GM12878 (cell line): ENCODE measurements at regions not wholly inside any gene's neighbourhood (a gene's known extent, or its start where the extent isn't known, plus 50 kb on each side); places are given as distances from the start of the nearest gene placed in this dataset.

ENCODE experiments used
- ATAC-seq: fragments of 200-7000 bp; cut with Tn5 transposase; 3 replicates; pipeline ENCODE4 v1.9.1; 2020; ENCODE audit warnings: mild to moderate bottlenecking, moderate library complexity
- BruUV-seq: library from RNA; stranded (reverse); fragments of 400-500 nt; replicated peaks from 2 replicates; lab custom pipeline; 2021; lab: Mats Ljungman, UMichigan
- CTCF ChIA-PET: fragments of 300-600 bp; sonication (Branson Sonifier 250); formaldehyde crosslinking; extraction: SDS; loops from one replicate; lab custom pipeline; 2021; ENCODE audit warnings: inconsistent platforms; lab: Yijun Ruan, JAX
- POLR2A ChIA-PET: fragments of 350-600 bp; formaldehyde crosslinking; extraction: SDS; loops from one replicate; lab custom pipeline; 2021; ENCODE audit warnings: inconsistent platforms; lab: Charles Lee
- RAD21 ChIA-PET: fragments of 300-600 bp; sonication (Branson Sonifier 250); formaldehyde crosslinking; loops from one replicate; lab custom pipeline; 2023; ENCODE audit warnings: antibody characterized with exemption; ENCODE audit not compliant: unreplicated experiment; lab: Charles Lee
- SMC1A ChIA-PET: fragments of 300-600 bp; sonication (Branson Sonifier 250); formaldehyde crosslinking; loops from one replicate; lab custom pipeline; 2023; ENCODE audit not compliant: unreplicated experiment, uncharacterized antibody; lab: Charles Lee
- DNase-seq: peaks from one replicate; pipeline ENCODE4 v3.0.0-alpha.2; 2011; ENCODE audit warnings: low read depth, low spot score
- FAIRE-seq: peaks from 3 replicates; lab custom pipeline; 2011; peaks lifted over from hg19 to GRCh38; lab: Jason Lieb, UNC
- H2AFZ ChIP-seq: 2 replicates; pipeline ENCODE4 v1.6.0; 2011; ENCODE audit warnings: low read depth, low read length, control low read depth; ENCODE audit not compliant: control insufficient read depth
- H3K27ac ChIP-seq: 2 replicates; pipeline ENCODE4 v1.5.1; 2011; ENCODE audit warnings: control low read depth; ENCODE audit not compliant: control insufficient read depth, insufficient read depth
- H3K27me3 ChIP-seq, 2 experiments: replicated peaks in 1 of 2; 2 replicates each; pipeline versions ENCODE4 v1.6.0 to v1.6.1; 2011; ENCODE audit warnings: low read length in 1 of 2; ENCODE audit not compliant: control insufficient read depth in 2 of 2, insufficient read depth in 2 of 2
- H3K36me3 ChIP-seq, 2 experiments: 2 replicates each; pipeline ENCODE4 v1.5.1; 2011; ENCODE audit warnings: low read length in 1 of 2; ENCODE audit not compliant: control insufficient read depth in 2 of 2, insufficient read depth in 2 of 2
- H3K4me1 ChIP-seq: 2 replicates; pipeline ENCODE4 v1.6.1; 2011; ENCODE audit warnings: mild to moderate bottlenecking, low read length, moderate library complexity, mixed read lengths; ENCODE audit not compliant: control insufficient read depth, insufficient read depth
- H3K4me2 ChIP-seq: 2 replicates; pipeline ENCODE4 v1.6.0; 2011; ENCODE audit warnings: control low read depth; ENCODE audit not compliant: control insufficient read depth, insufficient read depth
- H3K4me3 ChIP-seq: fragments of 200-600 bp; sonication (generic); 2 replicates; pipeline ENCODE4 v1.5.1; 2016
- H3K79me2 ChIP-seq: 2 replicates; pipeline ENCODE4 v1.6.0; 2011; ENCODE audit warnings: low read length; ENCODE audit not compliant: control insufficient read depth, insufficient read depth
- H3K9ac ChIP-seq: 2 replicates; pipeline ENCODE4 v1.8.0; 2011; ENCODE audit warnings: low read length, control low read depth, mixed read lengths; ENCODE audit not compliant: control insufficient read depth, insufficient read depth
- H3K9me3 ChIP-seq: replicated peaks from 3 replicates; pipeline ENCODE4 v1.5.1; 2011; ENCODE audit warnings: mild to moderate bottlenecking, low read length; ENCODE audit not compliant: control insufficient read depth, insufficient read depth
- H4K20me1 ChIP-seq: 2 replicates; pipeline ENCODE4 v1.6.0; 2011; ENCODE audit not compliant: control insufficient read depth, insufficient read depth
- ESRRA ChIP-seq: IDR thresholded peaks from 2 replicates; pipeline ENCODE4 v1.6.1; 2012; ENCODE audit warnings: mild to moderate bottlenecking, low read length, improper control_type of control experiment
- GABPA ChIP-seq: IDR thresholded peaks from 2 replicates; pipeline ENCODE4 v1.6.1; 2014; ENCODE audit warnings: antibody characterized with exemption, low read depth, mild to moderate bottlenecking, inconsistent platforms
- MTA3 ChIP-seq: IDR thresholded peaks from 2 replicates; pipeline ENCODE4 v1.6.1; 2012; ENCODE audit warnings: low read length, inconsistent platforms, borderline replicate concordance
- MXI1 ChIP-seq: fragments of 150-350 bp; IDR thresholded peaks from 2 replicates; pipeline ENCODE4 v1.6.1; 2011; ENCODE audit warnings: low read depth, mild to moderate bottlenecking, inconsistent platforms, low read length, improper control_type of control experiment
- MYC ChIP-seq: IDR thresholded peaks from 2 replicates; pipeline ENCODE4 v1.6.1; 2011; ENCODE audit warnings: mild to moderate bottlenecking, low read length, moderate library complexity, inconsistent platforms; ENCODE audit not compliant: insufficient read depth, insufficient replicate concordance, insufficient read length, severe bottlenecking
- NFXL1 ChIP-seq: fragments of 450-650 bp; IDR thresholded peaks from 2 replicates; pipeline ENCODE4 v1.6.1; 2017; ENCODE audit warnings: antibody characterized with exemption, mild to moderate bottlenecking, borderline replicate concordance
- PBX3 ChIP-seq: IDR thresholded peaks from 2 replicates; pipeline ENCODE4 v1.6.1; 2011; ENCODE audit warnings: mild to moderate bottlenecking, low read depth, low read length, moderate library complexity; ENCODE audit not compliant: insufficient replicate concordance
- SMC3 ChIP-seq: IDR thresholded peaks from 2 replicates; pipeline ENCODE4 v1.6.1; 2011; ENCODE audit warnings: low read length, improper control_type of control experiment, borderline replicate concordance
- SP1 ChIP-seq: IDR thresholded peaks from one replicate; pipeline ENCODE4 v1.6.1; 2011; ENCODE audit warnings: low read depth, low read length
- TBL1XR1 ChIP-seq: IDR thresholded peaks from 2 replicates; pipeline ENCODE4 v1.6.1; 2012; ENCODE audit warnings: low read depth, low read length, improper control_type of control experiment
- WGBS: methylation state at CpG from one replicate; pipeline ENCODE4 v1.1.6; 2016; ENCODE audit warnings: low lambda C conversion rate; ENCODE audit not compliant: insufficient replicate concordance, insufficient coverage; ENCODE audit errors: missing lambda C conversion rate; 5-methylcytosine and 5-hydroxymethylcytosine counted together
- in situ Hi-C: fragments of 300-500 bp; cut with MboI; formaldehyde crosslinking; loops from 9 replicates; pipeline ENCODE4 v1.14.3; 2018; ENCODE audit warnings: mixed read lengths
- intact Hi-C: fragments of 100-400 bp; cut with micrococcal nuclease; formaldehyde crosslinking; loops from one replicate; pipeline ENCODE4 v1.14.2; 2022; ENCODE audit not compliant: unreplicated experiment
- TF ChIP-seq, protein P1 (sequence below): fragments of 450-650 bp; IDR thresholded peaks from 2 replicates; pipeline ENCODE4 v1.6.1; 2018; ENCODE audit warnings: borderline replicate concordance, mild to moderate bottlenecking; ENCODE audit not compliant: partially characterized antibody
- TF ChIP-seq, protein P2 (sequence below): fragments of 450-650 bp; formaldehyde crosslinking; IDR thresholded peaks from 2 replicates; pipeline ENCODE4 v1.4.0; 2020; ENCODE audit warnings: mild to moderate bottlenecking, moderate library complexity

DNA sequence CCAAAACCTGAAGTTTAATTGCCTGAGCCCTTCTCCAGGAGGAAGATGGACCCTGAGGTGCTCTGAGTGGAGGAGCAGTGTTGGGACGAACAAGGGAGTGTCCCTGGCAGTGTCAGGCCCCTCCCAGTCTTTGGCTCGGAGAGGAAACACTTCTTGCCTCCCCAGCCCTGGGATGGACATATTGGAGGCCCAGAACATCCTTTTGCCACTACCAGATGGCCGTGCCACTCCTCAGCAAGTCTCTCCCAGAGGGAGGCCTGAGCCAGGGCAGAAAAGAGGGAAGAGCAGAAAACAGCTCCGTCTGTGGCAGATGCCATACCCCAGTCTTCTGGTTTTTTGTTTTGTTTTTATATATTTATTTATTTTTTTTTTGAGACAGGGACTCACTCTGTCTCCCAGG, 91.5 kb upstream of the CRHR1 start:
- WGBS = 3% methylated on average over 4 of the region's 4 CpGs
- Histone ChIP-seq H3K4me1 (no peaks in the 10 kb centered on the region), H3K36me3 (no peaks in the 10 kb centered on the region), H3K9me3 (no peaks in the 10 kb centered on the region), H4K20me1 (no peaks in the 10 kb centered on the region; the same call in 1 of the 2 replicates), H2AFZ (no peak overlapping the region), H3K4me2 (no peak overlapping the region), H3K79me2 (no peaks in the 10 kb centered on the region), H3K27me3 (peaks cover 5 to 6% of the 10 kb centered on the region in 2 experiments; a peak in 3 of 4 replicates), H3K4me3 (no peak overlapping the region), H3K27ac (no peak overlapping the region), H3K9ac (no peak overlapping the region)
- RAD21 ChIA-PET = no interaction called here
- SMC1A ChIA-PET = no interaction called here
- CTCF ChIA-PET = no interaction called here
- POLR2A ChIA-PET = no interaction called here
- FAIRE-seq (no peak), ATAC-seq (no peak), DNase-seq (no peak)
- TF ChIP-seq GABPA = no peak
- TF ChIP-seq NFXL1 = no peak
- TF ChIP-seq SMC3 = no peak
- no peak for TF ChIP-seq MYC
- TF ChIP-seq SP1 = no peak
- TF ChIP-seq PBX3 = no peak
- BruUV-seq = no TSS peak
- in situ Hi-C loops (no loop called here), intact Hi-C loops (no loop called here)

GRCh38 chr17:45693792-45694191, 90.3 kb upstream of the CRHR1 start:
- no peaks in the 10 kb centered on the region for H3K9me3 ChIP-seq
- TF ChIP-seq ESRRA (no peak), TBL1XR1 (no peak), MTA3 (no peak), MXI1 (no peak)
- TF ChIP-seq, protein P1, sequence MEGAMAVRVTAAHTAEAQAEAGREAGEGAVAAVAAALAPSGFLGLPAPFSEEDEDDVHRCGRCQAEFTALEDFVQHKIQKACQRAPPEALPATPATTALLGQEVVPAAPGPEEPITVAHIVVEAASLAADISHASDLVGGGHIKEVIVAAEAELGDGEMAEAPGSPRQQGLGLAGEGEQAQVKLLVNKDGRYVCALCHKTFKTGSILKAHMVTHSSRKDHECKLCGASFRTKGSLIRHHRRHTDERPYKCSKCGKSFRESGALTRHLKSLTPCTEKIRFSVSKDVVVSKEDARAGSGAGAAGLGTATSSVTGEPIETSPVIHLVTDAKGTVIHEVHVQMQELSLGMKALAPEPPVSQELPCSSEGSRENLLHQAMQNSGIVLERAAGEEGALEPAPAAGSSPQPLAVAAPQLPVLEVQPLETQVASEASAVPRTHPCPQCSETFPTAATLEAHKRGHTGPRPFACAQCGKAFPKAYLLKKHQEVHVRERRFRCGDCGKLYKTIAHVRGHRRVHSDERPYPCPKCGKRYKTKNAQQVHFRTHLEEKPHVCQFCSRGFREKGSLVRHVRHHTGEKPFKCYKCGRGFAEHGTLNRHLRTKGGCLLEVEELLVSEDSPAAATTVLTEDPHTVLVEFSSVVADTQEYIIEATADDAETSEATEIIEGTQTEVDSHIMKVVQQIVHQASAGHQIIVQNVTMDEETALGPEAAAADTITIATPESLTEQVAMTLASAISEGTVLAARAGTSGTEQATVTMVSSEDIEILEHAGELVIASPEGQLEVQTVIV = no peak
- TF ChIP-seq, protein P2, sequence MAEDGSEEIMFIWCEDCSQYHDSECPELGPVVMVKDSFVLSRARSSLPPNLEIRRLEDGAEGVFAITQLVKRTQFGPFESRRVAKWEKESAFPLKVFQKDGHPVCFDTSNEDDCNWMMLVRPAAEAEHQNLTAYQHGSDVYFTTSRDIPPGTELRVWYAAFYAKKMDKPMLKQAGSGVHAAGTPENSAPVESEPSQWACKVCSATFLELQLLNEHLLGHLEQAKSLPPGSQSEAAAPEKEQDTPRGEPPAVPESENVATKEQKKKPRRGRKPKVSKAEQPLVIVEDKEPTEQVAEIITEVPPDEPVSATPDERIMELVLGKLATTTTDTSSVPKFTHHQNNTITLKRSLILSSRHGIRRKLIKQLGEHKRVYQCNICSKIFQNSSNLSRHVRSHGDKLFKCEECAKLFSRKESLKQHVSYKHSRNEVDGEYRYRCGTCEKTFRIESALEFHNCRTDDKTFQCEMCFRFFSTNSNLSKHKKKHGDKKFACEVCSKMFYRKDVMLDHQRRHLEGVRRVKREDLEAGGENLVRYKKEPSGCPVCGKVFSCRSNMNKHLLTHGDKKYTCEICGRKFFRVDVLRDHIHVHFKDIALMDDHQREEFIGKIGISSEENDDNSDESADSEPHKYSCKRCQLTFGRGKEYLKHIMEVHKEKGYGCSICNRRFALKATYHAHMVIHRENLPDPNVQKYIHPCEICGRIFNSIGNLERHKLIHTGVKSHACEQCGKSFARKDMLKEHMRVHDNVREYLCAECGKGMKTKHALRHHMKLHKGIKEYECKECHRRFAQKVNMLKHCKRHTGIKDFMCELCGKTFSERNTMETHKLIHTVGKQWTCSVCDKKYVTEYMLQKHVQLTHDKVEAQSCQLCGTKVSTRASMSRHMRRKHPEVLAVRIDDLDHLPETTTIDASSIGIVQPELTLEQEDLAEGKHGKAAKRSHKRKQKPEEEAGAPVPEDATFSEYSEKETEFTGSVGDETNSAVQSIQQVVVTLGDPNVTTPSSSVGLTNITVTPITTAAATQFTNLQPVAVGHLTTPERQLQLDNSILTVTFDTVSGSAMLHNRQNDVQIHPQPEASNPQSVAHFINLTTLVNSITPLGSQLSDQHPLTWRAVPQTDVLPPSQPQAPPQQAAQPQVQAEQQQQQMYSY = no peak

More at GRCh38 chr17:45693792-45694191, 90.3 kb upstream of the CRHR1 start:
- Histone ChIP-seq H3K9ac (no peak overlapping the region), H3K4me2 (no peak overlapping the region), H4K20me1 (no peaks in the 10 kb centered on the region; the same call in 1 of the 2 replicates), H3K4me1 (no peaks in the 10 kb centered on the region), H3K27me3 (peaks cover 5 to 6% of the 10 kb centered on the region in 2 experiments; a peak in 3 of 4 replicates), H3K79me2 (no peaks in the 10 kb centered on the region), H3K36me3 (no peaks in the 10 kb centered on the region), H3K4me3 (no peak overlapping the region), H2AFZ (no peak overlapping the region), H3K27ac (no peak overlapping the region)
- in situ Hi-C loops = no loop called here
- BruUV-seq = no TSS peak
- FAIRE-seq (no peak), DNase-seq (no peak), ATAC-seq (no peak)
- SMC1A ChIA-PET = no interaction called here
- RAD21 ChIA-PET = no interaction called here
- POLR2A ChIA-PET = no interaction called here
- CTCF ChIA-PET = no interaction called here
- intact Hi-C loops = no loop called here
